ENCODE measurements at regions not wholly inside any gene's neighbourhood (a gene's known extent, or its start where the extent isn't known, plus 50 kb on each side); places are given as distances from the start of the nearest gene placed in this dataset.

GRCh38 chr11:115926601-115927000 lies 422.4 kb upstream of the CADM1 start:
- H3K27me3 ChIP-seq: peaks cover 0 to 28% (median 0%) of the 10 kb centered on the region in 4 donors
- no peak for DNase-seq
- no peak overlapping the region for H3K4me3 ChIP-seq
- TF ChIP-seq CTCF (IDR thresholded peaks at IDR 0.05) (no peak), POLR2A (IDR thresholded peaks at IDR 0.05) (no peak)
- intact Hi-C loops (cut with DNase I): no loop called here
- no peak overlapping the region for H3K27ac ChIP-seq
- no peaks in the 10 kb centered on the region for H3K36me3 ChIP-seq
- H3K9me3 ChIP-seq: no peaks in the 10 kb centered on the region
- peaks cover 0 to 15% (median 0%) of the 10 kb centered on the region in 3 donors for H3K4me1 ChIP-seq
- WGBS, 2 donors: 88 to 96% methylated on average over 3 to 4 of the region's 4 CpGs

DNA sequence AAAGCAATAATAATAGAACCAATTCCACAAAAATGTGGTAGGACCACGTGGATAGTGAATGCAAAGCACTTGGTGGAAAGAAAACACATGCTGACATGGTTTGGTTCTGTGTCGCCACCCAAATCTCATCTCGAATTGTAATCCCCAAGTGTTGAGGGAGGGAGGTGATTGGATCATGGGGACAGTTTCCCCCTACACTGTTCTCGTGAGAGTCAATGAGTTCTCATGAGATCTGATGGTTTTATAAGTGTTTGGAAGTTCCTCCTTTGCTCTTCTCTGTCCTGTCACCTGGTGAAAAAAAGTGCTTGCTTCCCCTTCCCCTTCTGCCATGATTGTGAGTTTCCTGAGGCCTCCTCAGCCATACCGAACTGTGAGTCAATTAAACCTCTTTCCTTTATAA lies 421.9 kb upstream of the CADM1 start:
- no peak for TF ChIP-seq CTCF (IDR thresholded peaks at IDR 0.05)
- TF ChIP-seq POLR2A (IDR thresholded peaks at IDR 0.05): no peak
- intact Hi-C loops (cut with DNase I): no loop called here
- H3K4me3 ChIP-seq: no peak overlapping the region
- H3K27ac ChIP-seq: no peak overlapping the region
- H3K4me1 ChIP-seq: peaks cover 0 to 15% (median 0%) of the 10 kb centered on the region in 3 donors
- no peak for DNase-seq
- peaks cover 0 to 31% (median 0%) of the 10 kb centered on the region in 4 donors for H3K27me3 ChIP-seq
- 79 to 80% methylated on average over 5 of the region's 5 CpGs for WGBS, 2 donors
- H3K36me3 ChIP-seq: no peaks in the 10 kb centered on the region
- H3K9me3 ChIP-seq: no peaks in the 10 kb centered on the region

DNA sequence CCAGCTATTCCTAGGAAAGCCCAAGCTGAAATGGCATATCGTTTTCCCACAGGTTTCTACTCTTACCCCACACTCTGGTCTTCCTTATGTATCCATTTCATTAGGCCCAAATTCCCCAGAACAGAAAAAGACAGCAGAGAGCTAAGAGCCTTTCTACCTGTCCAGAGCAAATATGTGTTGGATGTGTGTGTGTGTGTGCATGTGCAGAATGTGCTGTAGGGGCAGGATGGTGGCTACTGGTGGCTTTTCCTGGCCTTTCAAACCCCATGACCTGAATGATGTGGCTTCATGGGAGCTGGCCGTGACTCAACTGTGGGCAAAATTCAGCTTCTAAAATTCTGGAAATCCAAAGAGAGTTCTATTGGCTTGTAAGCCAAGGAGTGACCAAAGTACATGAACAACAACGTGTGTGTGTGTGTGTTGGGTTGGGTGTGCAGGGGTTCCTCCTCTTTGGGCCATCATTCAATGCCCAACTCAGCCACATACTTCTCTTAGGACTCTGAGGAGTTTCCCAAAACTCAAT lies 421.4 kb upstream of the CADM1 start:
- WGBS, 2 donors: 74 to 81% methylated on average over 3 of the region's 3 CpGs
- peaks cover 0 to 11% (median 0%) of the 10 kb centered on the region in 3 donors for H3K4me1 ChIP-seq
- intact Hi-C loops (cut with DNase I): no loop called here

DNA sequence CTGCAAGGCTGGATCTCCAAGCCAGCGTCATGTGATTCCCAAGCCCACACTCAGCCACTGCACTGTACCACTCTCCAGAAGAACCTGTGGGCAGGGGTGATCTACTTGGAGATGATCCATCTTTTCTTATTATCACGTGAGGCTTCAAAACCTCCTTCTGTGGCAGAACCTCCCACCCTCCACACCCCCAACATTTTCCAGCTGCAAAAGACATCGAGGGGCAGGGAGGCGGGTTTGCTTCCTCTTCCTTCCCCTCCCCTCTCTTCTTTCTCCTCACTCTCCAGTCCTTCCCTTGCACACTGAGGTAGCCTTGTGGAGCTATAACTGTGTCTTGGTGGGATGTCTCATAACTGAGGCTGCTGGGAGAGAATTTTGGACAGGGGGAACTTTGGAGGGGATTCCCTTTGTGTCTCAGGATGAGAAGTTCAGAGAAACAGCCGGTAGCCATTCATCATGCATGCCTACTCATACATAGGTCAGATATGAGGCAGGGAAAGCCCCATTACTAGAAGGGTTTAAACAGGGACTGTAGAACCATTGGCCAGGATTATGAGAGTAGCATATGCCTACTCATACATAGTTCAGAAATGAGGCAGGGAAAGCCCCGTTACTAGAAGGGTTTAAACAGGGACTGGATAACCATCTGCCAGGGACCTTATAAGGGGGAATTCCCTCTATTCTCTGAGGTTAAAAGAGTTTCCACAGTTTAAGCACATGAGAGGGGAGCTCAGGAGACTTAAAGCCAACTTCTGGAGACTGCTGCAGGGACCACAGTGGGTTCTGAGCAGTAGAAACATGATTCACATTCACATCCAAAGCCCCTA lies 420.7 kb upstream of the CADM1 start:
- Histone ChIP-seq H3K4me3 (no peak overlapping the region), H3K36me3 (no peaks in the 10 kb centered on the region), H3K4me1 (peaks cover 0 to 4% (median 0%) of the 10 kb centered on the region in 3 donors), H3K9me3 (no peaks in the 10 kb centered on the region), H3K27me3 (peaks cover 0 to 31% (median 0%) of the 10 kb centered on the region in 4 donors), H3K27ac (no peak overlapping the region)
- TF ChIP-seq CTCF (IDR thresholded peaks at IDR 0.05) (no peak), POLR2A (IDR thresholded peaks at IDR 0.05) (no peak)
- intact Hi-C loops (cut with DNase I): no loop called here
- no peak for DNase-seq
- WGBS, 2 donors: 40 to 49% methylated on average over 6 of the region's 6 CpGs

More for the DNA sequence above, 421.4 kb upstream of the CADM1 start:
- Histone ChIP-seq H3K36me3 (no peaks in the 10 kb centered on the region), H3K4me3 (no peak overlapping the region), H3K27me3 (peaks cover 0 to 31% (median 0%) of the 10 kb centered on the region in 4 donors), H3K27ac (no peak overlapping the region), H3K9me3 (no peaks in the 10 kb centered on the region)
- TF ChIP-seq CTCF (IDR thresholded peaks at IDR 0.05) (no peak), POLR2A (IDR thresholded peaks at IDR 0.05) (no peak)
- DNase-seq: no peak

DNA sequence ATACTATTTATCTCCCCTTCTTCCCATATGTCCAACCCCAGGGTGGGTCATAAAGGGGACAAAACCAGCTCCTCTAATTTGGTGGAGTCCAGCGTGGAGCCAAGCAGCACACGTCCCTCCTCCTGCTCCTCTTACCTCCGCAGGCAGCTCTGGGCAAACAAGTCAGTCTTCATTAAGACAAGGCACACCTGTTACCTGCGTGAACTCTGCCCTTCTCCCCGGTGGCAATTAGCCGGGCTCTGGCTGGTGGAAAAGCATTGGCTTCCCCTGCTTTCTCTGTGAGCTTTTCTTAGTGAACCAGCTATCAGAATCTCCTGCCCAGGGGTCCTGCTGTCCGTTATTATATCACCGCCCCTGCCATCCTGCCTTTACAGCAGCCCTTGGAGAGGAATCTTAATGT lies 418.7 kb upstream of the CADM1 start:
- no peak for DNase-seq
- 75 to 77% methylated on average over 6 to 8 of the region's 8 CpGs for WGBS, 2 donors
- Histone ChIP-seq H3K36me3 (no peaks in the 10 kb centered on the region), H3K4me3 (no peak overlapping the region), H3K4me1 (peaks cover 0 to 9% (median 0%) of the 10 kb centered on the region in 3 donors), H3K27ac (no peak overlapping the region), H3K9me3 (no peaks in the 10 kb centered on the region), H3K27me3 (peaks cover 0 to 31% (median 0%) of the 10 kb centered on the region in 4 donors)
- TF ChIP-seq CTCF (IDR thresholded peaks at IDR 0.05) (no peak), POLR2A (IDR thresholded peaks at IDR 0.05) (no peak)
- intact Hi-C loops (cut with DNase I): no loop called here

All from esophagus squamous epithelium (tissue), 5 donors.